ENCODE measurements at regions not wholly inside any gene's neighbourhood (a gene's known extent, or its start where the extent isn't known, plus 50 kb on each side); places are given as distances from the start of the nearest gene placed in this dataset.
"Not testable (repeated sequence)": the region's sequence is repeated elsewhere in the genome, so short reads cannot be mapped to it uniquely, and the experiment has no call there.

DNA sequence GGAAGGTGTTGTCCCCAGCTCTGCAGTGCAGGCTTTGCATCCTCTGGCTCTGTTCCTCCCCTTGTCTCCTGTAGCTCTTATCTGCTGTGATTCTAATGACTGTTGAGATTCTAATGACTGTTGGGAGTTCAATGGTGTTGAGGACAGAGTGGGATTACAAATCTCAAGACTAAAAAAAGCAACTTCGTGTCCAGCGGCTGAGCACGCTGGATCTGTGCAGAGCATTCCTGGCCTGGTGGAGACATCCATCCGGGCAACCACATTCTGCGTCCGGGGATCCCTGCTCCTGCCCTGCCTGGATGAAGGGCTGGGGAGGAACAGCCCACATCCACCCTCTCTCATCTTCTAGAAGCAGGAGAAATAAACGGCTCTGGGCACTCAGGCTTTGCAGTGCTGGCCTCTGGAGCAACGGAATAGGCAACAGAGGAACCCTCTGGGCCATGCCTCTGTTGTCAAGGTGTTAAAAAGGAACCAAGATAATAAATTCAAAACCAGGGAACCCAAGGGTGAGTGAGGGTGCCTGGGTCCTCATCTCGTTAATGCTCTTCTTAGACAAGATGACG, 106.7 kb upstream of the ASB18 start:
- TF ChIP-seq, protein P1, sequence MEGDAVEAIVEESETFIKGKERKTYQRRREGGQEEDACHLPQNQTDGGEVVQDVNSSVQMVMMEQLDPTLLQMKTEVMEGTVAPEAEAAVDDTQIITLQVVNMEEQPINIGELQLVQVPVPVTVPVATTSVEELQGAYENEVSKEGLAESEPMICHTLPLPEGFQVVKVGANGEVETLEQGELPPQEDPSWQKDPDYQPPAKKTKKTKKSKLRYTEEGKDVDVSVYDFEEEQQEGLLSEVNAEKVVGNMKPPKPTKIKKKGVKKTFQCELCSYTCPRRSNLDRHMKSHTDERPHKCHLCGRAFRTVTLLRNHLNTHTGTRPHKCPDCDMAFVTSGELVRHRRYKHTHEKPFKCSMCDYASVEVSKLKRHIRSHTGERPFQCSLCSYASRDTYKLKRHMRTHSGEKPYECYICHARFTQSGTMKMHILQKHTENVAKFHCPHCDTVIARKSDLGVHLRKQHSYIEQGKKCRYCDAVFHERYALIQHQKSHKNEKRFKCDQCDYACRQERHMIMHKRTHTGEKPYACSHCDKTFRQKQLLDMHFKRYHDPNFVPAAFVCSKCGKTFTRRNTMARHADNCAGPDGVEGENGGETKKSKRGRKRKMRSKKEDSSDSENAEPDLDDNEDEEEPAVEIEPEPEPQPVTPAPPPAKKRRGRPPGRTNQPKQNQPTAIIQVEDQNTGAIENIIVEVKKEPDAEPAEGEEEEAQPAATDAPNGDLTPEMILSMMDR (IDR thresholded peaks at IDR 0.05 in 8 of 11, conservative IDR thresholded peaks at IDR 0.05 in 3 of 11): no peak
- no peak for TF ChIP-seq POLR2AphosphoS5 (IDR thresholded peaks at IDR 0.05)
- no peak for TF ChIP-seq POLR2A (IDR thresholded peaks at IDR 0.05)
- Histone ChIP-seq H3K27ac (no peak overlapping the region), H3K27me3 (replicated peaks in 1 of 7) (peaks cover 0 to 63% (median 0%) of the 10 kb centered on the region in 7 donors), H3K4me1 (peaks cover 0 to 32% (median 9%) of the 10 kb centered on the region in 6 donors), H3K9me3 (no peaks in the 10 kb centered on the region), H3K36me3 (no peaks in the 10 kb centered on the region), H3K4me3 (peak overlapping the region in 1 of 8 donors; percentile 39)
- WGBS, 5 donors: 83 to 90% (median 87%) methylated on average over 10 of the region's 10 CpGs
- intact Hi-C loops (cut with DNase I; ENCODE audit: low total_unique reads): no loop called here
- no peak for DNase-seq

DNA sequence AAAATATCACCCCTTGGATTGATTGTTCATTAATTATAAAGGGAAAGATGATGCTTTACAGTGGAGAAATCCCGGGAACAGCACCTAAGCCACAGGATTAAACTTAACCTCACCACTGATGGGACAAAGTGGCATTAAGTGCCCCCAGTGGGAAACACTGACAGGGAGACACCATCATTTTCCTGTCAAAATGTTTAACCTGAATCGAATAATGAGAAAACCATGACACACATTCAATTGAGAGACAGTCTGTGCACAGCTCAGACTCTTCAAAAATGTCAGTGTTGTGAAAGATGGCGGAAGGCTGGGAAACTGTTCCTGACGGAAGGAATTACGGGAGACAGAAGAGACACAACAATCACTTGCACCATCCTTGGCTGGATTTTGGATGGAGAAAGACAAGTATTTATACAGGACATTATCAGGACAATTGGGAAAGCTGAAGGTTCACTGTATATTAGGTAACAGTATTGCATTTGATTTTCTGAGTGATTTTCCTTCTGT, 111.8 kb upstream of the ASB18 start:
- Histone ChIP-seq H3K27ac (no peak overlapping the region), H3K27me3 (replicated peaks in 1 of 7) (peaks cover 0 to 33% (median 0%) of the 10 kb centered on the region in 7 donors), H3K36me3 (no peaks in the 10 kb centered on the region), H3K4me3 (no peak overlapping the region), H3K4me1 (no peaks in the 10 kb centered on the region), H3K9me3 (peaks cover 0 to 5% (median 0%) of the 10 kb centered on the region in 8 donors)
- intact Hi-C loops (cut with DNase I; ENCODE audit: low total_unique reads): no loop called here
- 84 to 92% (median 92%) methylated on average over 5 of the region's 5 CpGs for WGBS, 5 donors
- DNase-seq: no peak
- TF ChIP-seq POLR2AphosphoS5 (IDR thresholded peaks at IDR 0.05) (no peak), POLR2A (IDR thresholded peaks at IDR 0.05) (no peak)
- TF ChIP-seq, protein P1 (IDR thresholded peaks at IDR 0.05 in 8 of 11, conservative IDR thresholded peaks at IDR 0.05 in 3 of 11): no peak

DNA sequence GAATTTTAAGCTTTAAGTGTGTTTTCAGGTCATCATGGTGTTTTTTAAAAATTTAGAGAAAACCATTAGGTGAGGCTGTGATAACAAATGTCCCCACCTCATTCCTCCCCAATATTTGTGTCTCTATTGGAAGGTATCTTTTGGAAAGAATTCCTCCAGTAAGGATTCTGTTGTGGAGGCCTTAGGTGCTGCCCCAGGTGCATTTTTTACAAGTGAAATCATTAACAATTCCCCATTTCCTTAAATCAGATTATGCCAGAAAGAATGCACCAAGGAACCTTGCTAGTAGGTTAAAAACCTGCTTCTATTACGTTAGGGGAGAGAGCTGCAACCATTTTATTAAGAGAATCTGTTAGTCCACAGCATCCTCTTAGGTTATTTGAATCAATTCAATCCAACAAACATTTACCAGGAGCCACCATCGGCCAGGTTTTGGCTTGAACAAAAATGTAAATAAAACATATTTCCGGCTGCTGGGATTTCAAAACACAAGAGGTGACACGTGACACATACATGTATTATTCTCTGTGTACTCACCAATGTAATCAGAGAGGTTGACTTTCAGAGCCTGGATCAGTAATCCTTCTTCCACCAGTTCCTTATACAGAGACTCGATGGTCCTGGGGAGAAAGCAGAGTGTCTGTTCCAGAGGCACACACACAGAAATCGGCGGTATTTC, 112.5 kb upstream of the ASB18 start:
- peaks cover 0 to 28% (median 0%) of the 10 kb centered on the region in 7 donors for H3K27me3 ChIP-seq (replicated peaks in 1 of 7)
- DNase-seq: no peak
- peaks cover 0 to 5% (median 0%) of the 10 kb centered on the region in 8 donors for H3K9me3 ChIP-seq
- H3K4me3 ChIP-seq: no peak overlapping the region
- no peak overlapping the region for H3K27ac ChIP-seq
- WGBS, 5 donors: 87 to 93% (median 89%) methylated on average over 7 of the region's 7 CpGs
- H3K36me3 ChIP-seq: no peaks in the 10 kb centered on the region
- TF ChIP-seq POLR2A (IDR thresholded peaks at IDR 0.05) (no peak), POLR2AphosphoS5 (IDR thresholded peaks at IDR 0.05) (no peak)
- TF ChIP-seq, protein P1 (IDR thresholded peaks at IDR 0.05 in 8 of 11, conservative IDR thresholded peaks at IDR 0.05 in 3 of 11): no peak
- intact Hi-C loops (cut with DNase I; ENCODE audit: low total_unique reads): no loop called here
- H3K4me1 ChIP-seq: no peaks in the 10 kb centered on the region

DNA sequence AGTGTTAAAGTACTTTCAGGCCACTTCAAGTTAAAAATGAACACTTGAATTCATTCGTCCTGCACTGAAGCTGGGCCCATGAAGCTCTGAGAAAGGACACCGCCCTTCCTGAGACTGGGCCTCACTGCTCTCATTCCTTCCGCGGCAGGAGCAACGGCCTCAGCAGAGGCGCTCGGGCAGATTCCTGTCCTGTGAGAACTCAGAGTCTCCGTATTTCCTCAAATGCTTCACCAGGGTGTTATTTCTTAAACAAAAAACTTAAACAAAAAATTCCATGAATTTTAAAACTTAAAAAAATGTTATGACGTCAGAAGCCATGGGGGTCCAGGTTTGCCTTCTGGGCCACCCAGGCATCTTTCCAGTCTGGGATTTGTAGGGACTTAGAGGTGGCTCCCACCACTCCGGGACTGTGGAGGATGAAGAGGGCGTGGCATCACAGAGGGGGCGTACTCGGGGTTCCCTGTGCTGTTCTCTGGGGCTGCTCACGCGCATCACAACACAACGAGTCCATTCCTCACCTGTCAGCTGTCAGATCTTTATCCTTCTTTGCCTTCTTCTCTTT, 115.9 kb upstream of the ASB18 start:
- intact Hi-C loops (cut with DNase I; ENCODE audit: low total_unique reads): no loop called here

DNA sequence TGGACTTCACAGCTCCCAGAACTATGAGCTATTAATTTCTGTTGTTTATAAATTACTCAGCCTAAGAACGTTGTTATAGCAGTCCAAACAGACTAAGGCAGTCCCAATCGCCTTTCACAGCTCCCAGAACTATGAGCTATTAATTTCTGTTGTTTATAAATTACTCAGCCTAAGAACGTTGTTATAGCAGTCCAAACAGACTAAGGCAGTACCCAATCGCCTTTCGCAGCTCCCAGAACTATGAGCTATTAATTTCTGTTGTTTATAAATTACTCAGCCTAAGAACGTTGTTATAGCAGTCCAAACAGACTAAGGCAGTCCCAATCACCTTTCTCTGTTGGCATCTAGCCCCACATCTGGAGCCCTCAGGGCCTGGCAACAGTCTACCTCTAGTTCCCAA, 117.0 kb upstream of the ASB18 start:
- DNase-seq; H3K27me3 ChIP-seq (replicated peaks in 1 of 7); intact Hi-C loops (cut with DNase I; ENCODE audit: low total_unique reads); H3K27ac ChIP-seq; H3K4me1 ChIP-seq; H3K36me3 ChIP-seq; H3K4me3 ChIP-seq: not testable (repeated sequence)
- 71 to 80% (median 71%) methylated on average over 6 of the region's 6 CpGs for WGBS, 5 donors
- H3K9me3 ChIP-seq: peaks cover 0 to 10% (median 4%) of the 10 kb centered on the region in 8 donors

More for the DNA sequence above, 115.9 kb upstream of the ASB18 start:
- H3K36me3 ChIP-seq: no peaks in the 10 kb centered on the region
- WGBS, 5 donors: 84 to 86% (median 85%) methylated on average over 16 of the region's 16 CpGs
- H3K27ac ChIP-seq: no peak overlapping the region
- H3K27me3 ChIP-seq (replicated peaks in 1 of 7): peaks cover 0 to 9% (median 0%) of the 10 kb centered on the region in 7 donors
- peaks cover 0 to 10% (median 4%) of the 10 kb centered on the region in 8 donors for H3K9me3 ChIP-seq
- no peak for DNase-seq
- no peaks in the 10 kb centered on the region for H3K4me1 ChIP-seq
- no peak for TF ChIP-seq POLR2A (IDR thresholded peaks at IDR 0.05)
- TF ChIP-seq POLR2AphosphoS5 (IDR thresholded peaks at IDR 0.05): no peak
- TF ChIP-seq, protein P1 (IDR thresholded peaks at IDR 0.05 in 8 of 11, conservative IDR thresholded peaks at IDR 0.05 in 3 of 11): no peak
- H3K4me3 ChIP-seq: no peak overlapping the region
